ENCODE measurements at regions not wholly inside any gene's neighbourhood (a gene's known extent, or its start where the extent isn't known, plus 50 kb on each side); places are given as distances from the start of the nearest gene placed in this dataset.

GRCh38 chr18:24773101-24773500 is 312.7 kb downstream of the HRH4 start:
- Histone ChIP-seq H3K9me3 (ENCODE audit: control insufficient read depth in 1 of 2, low read length in 2 of 2) (no peaks in the 10 kb centered on the region), H3K4me3 (ENCODE audit: low read depth in 1 of 2, low read length in 2 of 2) (no peak overlapping the region), H3K27ac (ENCODE audit: low read length) (no peak overlapping the region), H3K27me3 (ENCODE audit: low read depth, low read length) (no peaks in the 10 kb centered on the region), H3K36me3 (ENCODE audit: control insufficient read depth in 1 of 2, insufficient read depth in 2 of 2, low read length in 2 of 2) (no peaks in the 10 kb centered on the region), H3K4me1 (ENCODE audit: control insufficient read depth in 1 of 2, insufficient read depth in 2 of 2, low read length in 2 of 2) (no peaks in the 10 kb centered on the region)

- no peaks in the 10 kb centered on the region for H3K4me1 ChIP-seq (ENCODE audit: control insufficient read depth in 1 of 2, insufficient read depth in 2 of 2, low read length in 2 of 2)
- no peak overlapping the region for H3K4me3 ChIP-seq (ENCODE audit: low read depth in 1 of 2, low read length in 2 of 2)
- H3K27me3 ChIP-seq (ENCODE audit: low read depth, low read length), result no peaks in the 10 kb centered on the region
- no peak overlapping the region for H3K27ac ChIP-seq (ENCODE audit: low read length)
- H3K9me3 ChIP-seq (ENCODE audit: control insufficient read depth in 1 of 2, low read length in 2 of 2), result no peaks in the 10 kb centered on the region
- no peaks in the 10 kb centered on the region for H3K36me3 ChIP-seq (ENCODE audit: control insufficient read depth in 1 of 2, insufficient read depth in 2 of 2, low read length in 2 of 2)
Measured at GRCh38 chr18:24776019-24776418, 315.6 kb downstream of the HRH4 start.

- H3K36me3 ChIP-seq (ENCODE audit: control insufficient read depth in 1 of 2, insufficient read depth in 2 of 2, low read length in 2 of 2), result no peaks in the 10 kb centered on the region
- H3K4me3 ChIP-seq (ENCODE audit: low read depth in 1 of 2, low read length in 2 of 2), result no peak overlapping the region
- H3K27ac ChIP-seq (ENCODE audit: low read length), result no peak overlapping the region
- H3K27me3 ChIP-seq (ENCODE audit: low read depth, low read length), result no peaks in the 10 kb centered on the region
- H3K9me3 ChIP-seq (ENCODE audit: control insufficient read depth in 1 of 2, low read length in 2 of 2), result no peaks in the 10 kb centered on the region
- H3K4me1 ChIP-seq (ENCODE audit: control insufficient read depth in 1 of 2, insufficient read depth in 2 of 2, low read length in 2 of 2), result no peaks in the 10 kb centered on the region
Measured at GRCh38 chr18:24778810-24779418, 318.5 kb downstream of the HRH4 start.

- Histone ChIP-seq H3K27ac (ENCODE audit: low read length) (no peak overlapping the region), H3K36me3 (ENCODE audit: control insufficient read depth in 1 of 2, insufficient read depth in 2 of 2, low read length in 2 of 2) (no peaks in the 10 kb centered on the region), H3K4me1 (ENCODE audit: control insufficient read depth in 1 of 2, insufficient read depth in 2 of 2, low read length in 2 of 2) (no peaks in the 10 kb centered on the region), H3K27me3 (ENCODE audit: low read depth, low read length) (no peaks in the 10 kb centered on the region), H3K4me3 (ENCODE audit: low read depth in 1 of 2, low read length in 2 of 2) (no peak overlapping the region), H3K9me3 (ENCODE audit: control insufficient read depth in 1 of 2, low read length in 2 of 2) (no peaks in the 10 kb centered on the region)
Measured at GRCh38 chr18:24782566-24782965, 322.1 kb downstream of the HRH4 start.

GRCh38 chr18:24785019-24785418 is 324.6 kb downstream of the HRH4 start:
- Histone ChIP-seq H3K4me3 (ENCODE audit: low read depth in 1 of 2, low read length in 2 of 2) (no peak overlapping the region), H3K4me1 (ENCODE audit: control insufficient read depth in 1 of 2, insufficient read depth in 2 of 2, low read length in 2 of 2) (no peaks in the 10 kb centered on the region), H3K9me3 (ENCODE audit: control insufficient read depth in 1 of 2, low read length in 2 of 2) (no peaks in the 10 kb centered on the region), H3K27me3 (ENCODE audit: low read depth, low read length) (no peaks in the 10 kb centered on the region), H3K36me3 (ENCODE audit: control insufficient read depth in 1 of 2, insufficient read depth in 2 of 2, low read length in 2 of 2) (no peaks in the 10 kb centered on the region), H3K27ac (ENCODE audit: low read length) (no peak overlapping the region)

- H3K4me3 ChIP-seq (ENCODE audit: low read depth in 1 of 2, low read length in 2 of 2), result no peak overlapping the region
- no peaks in the 10 kb centered on the region for H3K9me3 ChIP-seq (ENCODE audit: control insufficient read depth in 1 of 2, low read length in 2 of 2)
- H3K27ac ChIP-seq (ENCODE audit: low read length), result no peak overlapping the region
- no peaks in the 10 kb centered on the region for H3K36me3 ChIP-seq (ENCODE audit: control insufficient read depth in 1 of 2, insufficient read depth in 2 of 2, low read length in 2 of 2)
- H3K27me3 ChIP-seq (ENCODE audit: low read depth, low read length), result no peaks in the 10 kb centered on the region
- H3K4me1 ChIP-seq (ENCODE audit: control insufficient read depth in 1 of 2, insufficient read depth in 2 of 2, low read length in 2 of 2), result no peaks in the 10 kb centered on the region
Measured at GRCh38 chr18:24786027-24786426, 325.6 kb downstream of the HRH4 start.

GRCh38 chr18:24790347-24790746 is 329.9 kb downstream of the HRH4 start:
- H3K9me3 ChIP-seq (ENCODE audit: control insufficient read depth in 1 of 2, low read length in 2 of 2), result no peaks in the 10 kb centered on the region
- H3K27ac ChIP-seq (ENCODE audit: low read length), result no peak overlapping the region
- H3K27me3 ChIP-seq (ENCODE audit: low read depth, low read length), result no peaks in the 10 kb centered on the region
- H3K36me3 ChIP-seq (ENCODE audit: control insufficient read depth in 1 of 2, insufficient read depth in 2 of 2, low read length in 2 of 2), result no peaks in the 10 kb centered on the region
- no peaks in the 10 kb centered on the region for H3K4me1 ChIP-seq (ENCODE audit: control insufficient read depth in 1 of 2, insufficient read depth in 2 of 2, low read length in 2 of 2)
- H3K4me3 ChIP-seq (ENCODE audit: low read depth in 1 of 2, low read length in 2 of 2), result no peak overlapping the region

- H3K9me3 ChIP-seq (ENCODE audit: control insufficient read depth in 1 of 2, low read length in 2 of 2), result no peaks in the 10 kb centered on the region
- no peaks in the 10 kb centered on the region for H3K36me3 ChIP-seq (ENCODE audit: control insufficient read depth in 1 of 2, insufficient read depth in 2 of 2, low read length in 2 of 2)
- no peak overlapping the region for H3K27ac ChIP-seq (ENCODE audit: low read length)
- no peaks in the 10 kb centered on the region for H3K4me1 ChIP-seq (ENCODE audit: control insufficient read depth in 1 of 2, insufficient read depth in 2 of 2, low read length in 2 of 2)
- H3K27me3 ChIP-seq (ENCODE audit: low read depth, low read length), result no peaks in the 10 kb centered on the region
- no peak overlapping the region for H3K4me3 ChIP-seq (ENCODE audit: low read depth in 1 of 2, low read length in 2 of 2)
Measured at GRCh38 chr18:24791751-24792545, 331.5 kb downstream of the HRH4 start.

- Histone ChIP-seq H3K27ac (ENCODE audit: low read length) (no peak overlapping the region), H3K27me3 (ENCODE audit: low read depth, low read length) (no peaks in the 10 kb centered on the region), H3K36me3 (ENCODE audit: control insufficient read depth in 1 of 2, insufficient read depth in 2 of 2, low read length in 2 of 2) (no peaks in the 10 kb centered on the region), H3K4me1 (ENCODE audit: control insufficient read depth in 1 of 2, insufficient read depth in 2 of 2, low read length in 2 of 2) (no peaks in the 10 kb centered on the region), H3K9me3 (ENCODE audit: control insufficient read depth in 1 of 2, low read length in 2 of 2) (no peaks in the 10 kb centered on the region), H3K4me3 (ENCODE audit: low read depth in 1 of 2, low read length in 2 of 2) (no peak overlapping the region)
Measured at GRCh38 chr18:24793742-24794141, 333.3 kb downstream of the HRH4 start.

GRCh38 chr18:24795129-24795528 is 334.7 kb downstream of the HRH4 start:
- no peak overlapping the region for H3K27ac ChIP-seq (ENCODE audit: low read length)
- H3K9me3 ChIP-seq (ENCODE audit: control insufficient read depth in 1 of 2, low read length in 2 of 2), result no peaks in the 10 kb centered on the region
- no peaks in the 10 kb centered on the region for H3K27me3 ChIP-seq (ENCODE audit: low read depth, low read length)
- no peaks in the 10 kb centered on the region for H3K4me1 ChIP-seq (ENCODE audit: control insufficient read depth in 1 of 2, insufficient read depth in 2 of 2, low read length in 2 of 2)
- no peaks in the 10 kb centered on the region for H3K36me3 ChIP-seq (ENCODE audit: control insufficient read depth in 1 of 2, insufficient read depth in 2 of 2, low read length in 2 of 2)
- no peak overlapping the region for H3K4me3 ChIP-seq (ENCODE audit: low read depth in 1 of 2, low read length in 2 of 2)

GRCh38 chr18:24797981-24798380 is 337.5 kb downstream of the HRH4 start:
- Histone ChIP-seq H3K4me3 (ENCODE audit: low read depth in 1 of 2, low read length in 2 of 2) (no peak overlapping the region), H3K36me3 (ENCODE audit: control insufficient read depth in 1 of 2, insufficient read depth in 2 of 2, low read length in 2 of 2) (no peaks in the 10 kb centered on the region), H3K4me1 (ENCODE audit: control insufficient read depth in 1 of 2, insufficient read depth in 2 of 2, low read length in 2 of 2) (no peaks in the 10 kb centered on the region), H3K27me3 (ENCODE audit: low read depth, low read length) (no peaks in the 10 kb centered on the region), H3K27ac (ENCODE audit: low read length) (no peak overlapping the region), H3K9me3 (ENCODE audit: control insufficient read depth in 1 of 2, low read length in 2 of 2) (no peaks in the 10 kb centered on the region)

- Histone ChIP-seq H3K4me3 (ENCODE audit: low read depth in 1 of 2, low read length in 2 of 2) (no peak overlapping the region), H3K27me3 (ENCODE audit: low read depth, low read length) (no peaks in the 10 kb centered on the region), H3K9me3 (ENCODE audit: control insufficient read depth in 1 of 2, low read length in 2 of 2) (no peaks in the 10 kb centered on the region)
Measured at GRCh38 chr18:24799176-24799575, 338.7 kb downstream of the HRH4 start.

More at GRCh38 chr18:24799176-24799575, 338.7 kb downstream of the HRH4 start:
- Histone ChIP-seq H3K4me1 (ENCODE audit: control insufficient read depth in 1 of 2, insufficient read depth in 2 of 2, low read length in 2 of 2) (no peaks in the 10 kb centered on the region), H3K27ac (ENCODE audit: low read length) (no peak overlapping the region), H3K36me3 (ENCODE audit: control insufficient read depth in 1 of 2, insufficient read depth in 2 of 2, low read length in 2 of 2) (no peaks in the 10 kb centered on the region)

Data from muscle layer of duodenum (tissue), 2 donors.